Activated CD4-positive, alpha-beta T cell treated with anti-CD3 and anti-CD28 coated beads, Interleukin-2, amount 50 U/mL, for 48 hours (primary cell): ENCODE measurements at regions not wholly inside any gene's neighbourhood (a gene's known extent, or its start where the extent isn't known, plus 50 kb on each side); places are given as distances from the start of the nearest gene placed in this dataset.

ENCODE experiments used
- DNase-seq, 2 experiments: peaks; one replicate each; pipeline ENCODE4 v3.0.0-alpha.2; 2020

DNA sequence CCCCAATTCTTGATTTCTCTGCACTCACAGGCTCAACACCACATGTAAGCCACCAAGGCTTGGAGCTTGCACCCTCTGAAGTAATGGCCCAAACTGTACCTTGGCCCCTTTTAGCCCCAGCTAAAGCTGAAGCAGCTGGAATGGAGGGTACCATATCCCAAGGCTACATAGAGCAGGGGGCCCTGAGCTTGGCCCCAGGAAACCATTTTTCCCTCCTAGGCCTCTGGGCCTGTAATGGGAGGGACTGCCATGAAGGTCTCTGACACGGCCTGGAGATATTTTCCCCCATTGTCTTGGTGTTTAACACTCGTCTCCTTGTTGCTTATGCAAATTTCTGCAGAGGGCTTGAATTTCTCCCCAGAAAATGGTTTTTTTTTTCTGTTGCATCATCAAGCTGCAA, 69.7 kb downstream of the SKA1 start:
- DNase-seq, result no peak

DNA sequence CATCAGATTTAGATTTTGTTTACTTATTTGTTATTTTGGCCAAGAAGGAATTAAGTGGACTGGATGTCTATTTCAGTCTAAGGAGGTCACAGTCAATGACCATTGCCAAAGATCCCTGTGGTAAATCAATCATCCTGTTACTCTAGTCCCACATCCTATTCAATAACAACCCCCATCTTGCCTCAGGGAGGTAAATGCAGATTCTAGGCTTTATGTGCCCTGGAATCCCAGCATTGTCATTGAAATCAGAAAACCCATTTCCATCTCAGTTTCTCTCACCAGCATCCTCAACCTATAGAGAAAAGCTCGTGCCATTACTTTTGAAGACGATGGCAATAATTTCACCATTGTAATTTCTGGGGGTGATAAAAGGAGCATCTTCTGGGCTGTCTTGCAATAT, 71.8 kb downstream of the SKA1 start:
- no peak for DNase-seq

DNA sequence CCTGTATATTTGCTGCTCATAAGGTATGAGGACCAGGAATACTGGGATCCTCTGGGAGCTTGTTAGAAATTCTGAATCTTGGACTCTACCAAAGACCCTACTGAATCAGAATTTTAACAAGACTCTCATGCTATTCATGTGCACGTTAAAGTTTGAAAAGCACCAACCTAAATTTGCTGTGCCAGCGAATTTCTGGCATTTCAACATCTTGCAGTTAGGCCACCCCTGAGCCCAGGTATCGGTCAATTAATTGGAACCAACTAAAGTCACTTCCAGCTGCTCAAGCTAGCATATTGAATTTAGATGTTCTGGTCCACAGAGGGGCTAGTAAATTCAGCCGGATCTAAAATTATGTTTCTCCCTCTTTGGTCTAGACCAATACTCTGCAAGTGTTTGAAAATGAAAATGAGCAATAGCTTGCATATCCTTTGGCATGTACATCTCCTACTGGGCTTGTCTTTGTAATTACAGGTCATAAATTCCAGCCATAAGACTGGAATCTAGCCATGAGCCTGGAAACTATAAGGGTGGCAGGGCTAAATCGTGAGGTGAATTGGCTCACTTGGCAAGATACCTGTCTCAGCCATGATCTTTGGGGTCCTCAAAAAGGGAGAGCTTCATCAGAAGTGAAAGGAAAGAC, 72.4 kb downstream of the SKA1 start:
- DNase-seq, result no peak

DNA sequence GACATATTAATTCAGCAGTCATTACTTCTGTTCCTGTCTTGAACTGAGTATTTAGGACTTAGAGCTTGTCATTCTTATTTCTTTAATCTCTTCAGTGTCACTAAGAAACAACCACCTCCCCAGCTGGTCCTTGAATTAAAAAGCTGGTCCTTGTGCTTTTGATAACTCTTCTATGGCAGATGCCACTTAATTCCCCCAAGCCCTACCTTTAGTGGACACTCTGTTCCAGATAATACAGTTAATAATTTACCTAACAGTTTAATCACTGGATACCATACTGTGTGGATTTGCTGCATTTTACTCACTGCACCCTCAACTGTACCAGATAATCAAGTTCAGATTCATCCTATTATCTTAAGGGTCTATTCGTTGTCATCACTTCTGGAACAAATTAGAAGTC, 73.1 kb downstream of the SKA1 start:
- no peak for DNase-seq

DNA sequence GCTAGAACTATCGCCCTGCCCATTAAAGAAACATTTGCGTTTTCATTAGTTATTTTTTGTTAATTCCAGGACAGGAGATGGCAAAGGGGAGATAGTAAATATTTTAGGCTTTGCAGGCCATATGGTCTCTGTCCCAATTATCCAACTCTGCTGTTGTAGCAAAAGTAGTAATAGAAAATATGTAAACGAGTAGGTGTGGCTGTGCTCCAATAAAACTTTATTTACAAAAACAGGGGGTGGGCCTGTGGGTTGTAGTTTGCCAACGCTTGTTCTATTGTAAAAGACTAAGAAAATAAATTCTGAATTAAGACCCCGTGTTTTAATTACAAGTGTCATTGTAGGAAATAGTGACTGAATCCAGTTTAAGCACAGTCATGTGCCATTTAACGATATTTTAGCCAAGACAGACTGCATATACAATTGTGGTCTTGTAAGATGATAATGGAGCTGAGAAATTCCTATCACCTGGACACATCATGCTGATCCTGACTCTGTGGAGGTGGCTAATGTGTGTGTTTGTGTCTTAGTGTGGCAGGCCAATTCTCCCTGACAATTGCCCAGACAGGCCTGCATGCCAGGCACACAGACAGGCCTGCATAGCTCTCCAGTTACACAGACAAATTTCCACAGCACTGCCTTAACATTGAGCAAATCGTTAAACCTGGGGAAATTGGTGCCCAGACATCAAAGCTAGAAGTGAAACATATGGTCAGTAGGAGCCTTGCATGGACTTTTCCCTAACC, 76.4 kb downstream of the SKA1 start:
- DNase-seq, result no peak

DNA sequence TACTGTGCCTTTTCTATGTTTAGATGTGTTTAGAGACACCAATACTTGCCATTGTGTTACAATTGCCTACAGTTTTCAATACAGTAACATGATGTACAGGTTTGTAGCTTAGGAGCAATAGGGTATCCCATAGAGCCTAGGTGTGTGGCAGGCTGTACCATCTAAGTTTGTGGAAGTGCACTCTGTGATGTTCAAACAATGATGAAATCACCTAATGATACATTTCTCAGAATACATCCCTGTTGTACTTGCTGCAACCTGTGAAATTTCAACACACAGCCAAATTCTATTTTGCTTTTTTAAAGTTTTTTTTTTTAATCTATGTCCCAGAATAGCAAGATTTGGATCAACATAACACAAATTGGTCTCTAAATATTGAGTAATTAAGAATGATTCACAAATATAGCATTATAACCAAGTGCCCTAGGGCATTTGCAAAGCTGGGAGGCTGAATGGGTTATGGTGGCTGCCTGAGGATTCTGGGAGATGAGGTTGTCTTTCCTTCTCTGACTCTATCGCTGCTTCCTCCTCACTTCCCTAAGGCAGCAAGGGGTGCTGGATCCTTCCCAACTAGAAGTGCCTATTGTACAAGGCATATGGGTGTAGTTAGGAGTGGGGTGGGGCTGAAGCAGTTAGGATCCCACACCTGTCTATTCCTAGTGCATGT, 78.3 kb downstream of the SKA1 start:
- no peak for DNase-seq

DNA sequence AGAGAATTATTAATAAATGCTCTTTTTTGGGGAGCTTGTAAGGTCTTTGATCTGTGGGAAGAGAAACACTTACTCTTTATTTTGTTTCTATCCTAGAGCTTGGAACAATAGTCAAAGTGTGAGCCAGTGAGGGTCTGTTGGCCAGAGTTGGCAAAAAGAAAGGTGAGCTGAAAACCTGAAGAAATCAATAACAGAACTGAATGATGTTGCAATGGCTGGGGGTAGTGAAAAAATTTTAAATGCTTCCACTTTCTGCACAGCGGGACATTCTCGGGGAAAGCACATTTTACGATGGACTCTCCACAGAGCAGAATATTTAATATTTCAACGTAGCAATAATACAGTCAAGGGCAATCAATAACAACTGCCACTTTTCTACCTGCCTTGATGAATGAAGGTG, 78.9 kb downstream of the SKA1 start:
- DNase-seq, result no peak

DNA sequence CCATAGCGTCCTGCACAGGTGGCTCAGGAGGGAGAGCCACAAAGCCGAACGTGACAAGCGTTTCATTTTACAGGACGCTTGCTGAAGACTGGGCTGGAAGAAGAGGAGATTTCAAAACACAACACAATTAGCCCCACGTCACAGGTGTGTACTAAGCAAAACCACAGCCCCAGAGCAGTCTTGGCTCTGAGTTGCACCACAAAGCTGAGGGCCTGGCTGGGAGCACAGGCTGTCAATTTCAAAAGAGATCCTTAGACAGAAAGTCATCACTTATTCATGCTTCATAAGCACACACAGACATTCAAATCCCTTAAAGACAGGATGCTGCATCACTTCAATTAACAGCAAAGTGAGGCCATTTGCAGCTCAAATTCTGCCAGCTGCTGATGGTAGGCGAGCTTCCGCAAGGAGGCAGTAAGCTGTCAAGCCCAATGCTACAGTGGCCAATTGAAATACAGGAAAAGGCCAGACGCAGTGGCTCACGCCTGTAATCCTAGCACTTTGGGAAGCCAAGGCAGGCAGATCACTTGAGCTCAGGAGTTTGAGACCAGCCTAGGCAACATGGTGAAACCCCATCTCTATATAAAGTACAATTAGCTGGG, 79.6 kb downstream of the SKA1 start:
- DNase-seq, result no peak

DNA sequence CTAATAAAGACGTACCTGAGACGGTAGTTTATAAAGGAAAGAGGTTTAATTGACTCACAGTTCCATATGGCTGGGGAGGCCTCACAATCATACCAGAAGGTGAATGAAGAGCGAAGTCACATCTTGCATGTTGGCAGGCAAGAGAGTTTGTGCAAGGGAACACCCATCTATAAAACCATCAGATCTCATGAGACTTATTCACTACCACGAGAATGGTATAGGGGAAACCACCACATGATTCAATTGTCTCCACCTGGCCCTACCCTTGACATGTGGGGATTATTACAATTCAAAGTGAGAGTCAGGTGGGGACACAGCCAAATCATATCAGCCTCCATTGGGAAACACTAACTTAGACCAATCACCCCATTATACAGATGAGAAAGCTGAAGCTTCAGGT, 81.4 kb downstream of the SKA1 start:
- no peak for DNase-seq

DNA sequence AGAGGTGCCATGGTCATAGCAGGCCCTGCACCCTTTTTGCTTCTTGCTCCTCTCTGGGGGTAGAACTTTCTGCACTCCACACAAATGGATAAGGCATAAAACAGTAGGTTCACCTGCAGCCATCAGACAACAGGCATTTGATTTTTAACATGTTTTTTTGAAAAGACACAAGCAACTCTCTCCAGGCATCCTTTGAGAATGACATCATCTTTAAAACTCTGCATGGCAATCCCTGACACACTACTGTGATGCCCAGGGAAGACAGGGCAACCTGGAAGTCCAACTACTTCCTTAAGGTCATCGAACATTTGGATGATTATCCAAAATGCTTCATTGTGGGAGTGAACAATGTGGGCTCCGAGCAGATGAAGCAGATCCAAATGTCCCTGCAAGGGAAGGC, 82.8 kb downstream of the SKA1 start:
- DNase-seq, result no peak

DNA sequence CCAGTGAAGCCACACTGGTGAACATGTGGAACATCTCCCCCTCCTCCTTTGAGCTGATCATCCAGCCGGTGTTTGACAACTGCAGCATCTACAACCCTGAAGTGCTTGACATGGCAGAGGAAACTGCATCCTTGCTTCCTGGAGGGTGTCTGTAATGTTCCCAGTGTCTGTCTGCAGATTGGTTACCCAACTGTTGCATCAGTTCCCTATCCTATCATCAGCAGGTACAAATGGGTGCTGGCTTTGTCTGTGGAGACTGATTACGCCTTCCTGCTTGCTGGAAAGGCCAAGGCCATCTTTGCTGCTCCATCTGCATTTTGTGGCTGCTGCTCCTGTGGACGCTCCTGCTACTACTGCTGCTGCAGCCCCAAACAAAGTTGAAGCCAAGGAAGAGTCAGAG, 83.5 kb downstream of the SKA1 start:
- no peak for DNase-seq

DNA sequence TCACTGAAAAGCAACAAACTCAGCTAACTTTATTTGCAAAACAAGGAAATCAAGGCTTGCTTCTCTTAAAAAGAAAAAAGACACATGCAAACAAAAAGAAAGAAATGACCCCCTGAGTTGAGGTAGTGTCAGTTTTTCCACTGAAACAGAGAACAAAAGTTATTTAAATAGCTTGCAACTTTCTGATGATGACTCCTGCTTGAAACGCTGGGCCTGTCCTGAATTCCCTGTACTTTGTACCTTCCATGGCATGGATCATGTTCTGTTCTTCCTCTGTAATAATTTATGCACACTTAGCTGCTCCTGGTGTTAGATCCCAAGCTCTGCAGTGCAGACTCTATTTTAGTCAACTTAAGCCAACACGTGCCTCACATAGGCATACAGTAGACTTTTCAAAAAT, 84.0 kb downstream of the SKA1 start:
- DNase-seq, result no peak

DNA sequence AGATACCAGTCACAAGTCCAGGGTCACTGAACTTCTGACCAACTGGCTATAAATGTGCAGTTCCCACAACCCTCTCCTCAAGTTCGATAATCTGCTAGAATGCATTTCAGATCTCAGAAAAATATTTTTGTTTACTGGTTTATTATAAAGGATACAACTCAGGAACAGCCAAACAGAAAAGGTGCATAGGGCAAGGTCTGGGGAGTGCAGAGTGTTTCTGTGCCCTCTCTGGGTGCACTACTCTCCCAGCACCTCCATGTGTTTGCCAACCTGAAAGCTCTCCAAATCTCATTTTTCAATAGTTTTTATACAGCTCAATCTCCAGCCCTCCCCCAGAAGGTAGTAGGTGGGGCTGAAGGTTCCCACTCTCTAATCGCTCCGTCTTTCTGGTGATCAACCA, 85.2 kb downstream of the SKA1 start:
- no peak for DNase-seq

DNA sequence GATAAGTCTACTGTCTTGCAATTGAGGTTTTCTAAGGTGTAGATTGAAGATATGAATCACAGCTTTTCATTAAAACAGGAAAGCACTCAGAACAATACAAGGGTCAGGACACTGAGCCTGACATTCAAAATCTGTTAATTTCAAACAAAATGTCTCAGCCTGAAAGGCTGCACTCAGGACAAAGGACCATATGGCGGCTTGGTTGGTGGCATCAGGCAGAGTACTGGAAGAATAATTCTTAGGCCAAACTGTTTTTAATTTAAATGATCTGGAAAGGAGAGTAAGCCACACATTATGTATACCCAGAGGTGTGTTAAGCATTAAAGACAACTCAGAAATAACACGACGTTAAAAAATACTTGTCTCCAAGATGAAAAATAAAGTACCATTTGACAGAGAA, 85.9 kb downstream of the SKA1 start:
- DNase-seq, result no peak

DNA sequence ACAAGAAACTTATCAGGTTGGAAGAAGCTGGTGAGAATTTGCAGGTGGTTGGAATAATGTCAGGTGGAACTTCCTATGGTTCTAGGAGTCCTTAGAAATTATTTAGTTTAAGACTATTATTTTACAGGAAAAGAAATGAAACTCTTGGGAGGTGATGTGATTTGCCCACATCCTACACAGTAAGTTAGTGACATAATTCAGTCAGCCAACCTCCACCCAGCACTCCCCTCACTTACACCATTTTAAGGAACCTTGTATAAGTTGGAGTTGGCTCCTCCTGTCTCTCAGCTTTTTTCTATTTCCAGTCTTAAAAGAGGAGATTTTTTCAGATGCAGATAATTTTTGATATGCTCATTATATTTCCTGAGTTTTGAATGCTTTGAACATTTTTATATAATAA, 86.4 kb downstream of the SKA1 start:
- DNase-seq, result no peak

DNA sequence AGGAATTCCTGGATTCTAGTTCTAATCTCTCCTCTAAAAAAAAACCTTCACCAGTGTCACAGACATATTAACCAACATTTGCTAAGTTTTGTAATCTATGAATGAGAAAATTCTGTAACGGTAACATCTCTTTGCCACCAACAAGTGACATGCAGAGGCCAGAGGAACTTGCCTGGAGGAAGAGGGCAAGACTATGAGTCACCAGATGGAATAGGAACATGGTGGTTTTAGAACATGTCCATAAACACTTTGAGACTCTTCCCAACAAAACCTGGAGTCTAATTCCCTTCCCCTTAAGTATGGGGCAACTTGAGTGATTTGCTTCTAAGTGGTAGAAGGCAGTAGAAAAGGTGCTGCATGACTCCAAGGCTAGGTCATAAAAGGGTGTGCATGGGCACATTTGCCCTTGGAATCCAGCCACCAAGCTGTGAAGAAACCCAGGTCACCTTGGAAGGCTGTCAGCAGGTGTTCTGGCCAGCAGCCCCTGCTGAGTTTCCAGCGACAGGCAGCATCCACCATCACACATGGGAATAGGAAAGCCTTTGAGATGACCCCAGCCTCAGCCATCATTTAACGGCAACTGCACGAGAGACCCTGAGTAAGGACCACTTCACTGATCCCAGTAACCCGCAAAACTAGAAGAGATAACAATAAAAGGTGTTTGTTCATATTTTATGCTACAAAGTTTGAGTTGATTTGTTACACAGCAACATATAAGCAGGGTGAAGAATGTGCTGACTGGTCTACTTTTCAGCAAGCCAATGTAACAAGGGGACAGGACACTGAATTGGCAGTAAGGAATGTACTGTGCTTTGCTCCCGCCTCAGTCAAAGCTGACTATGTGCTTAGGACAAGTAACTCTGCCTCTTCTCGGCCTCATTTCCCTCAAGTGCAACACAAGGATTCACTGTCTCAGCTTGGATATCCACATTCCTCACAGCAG, 90.6 kb downstream of the SKA1 start:
- no peak for DNase-seq

DNA sequence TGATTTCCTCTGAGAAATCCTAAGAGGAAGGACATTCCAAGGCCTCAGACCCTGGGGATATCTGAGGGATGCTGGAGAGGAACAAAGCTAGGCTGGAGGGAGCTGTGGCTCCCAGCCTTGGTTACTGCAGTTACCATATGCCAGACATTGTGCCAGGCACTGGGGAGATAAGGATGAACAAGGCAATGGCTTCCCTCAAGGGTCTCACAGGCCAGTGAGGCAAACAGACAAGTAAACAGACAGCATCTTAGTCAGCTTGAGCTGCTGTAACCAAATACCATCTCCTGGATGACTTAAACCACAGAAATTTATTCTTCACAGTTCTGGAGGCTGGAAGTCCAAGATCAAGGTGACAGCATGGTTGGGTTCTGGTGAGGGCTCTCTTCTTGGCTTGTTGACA, 91.8 kb downstream of the SKA1 start:
- DNase-seq, result no peak

DNA sequence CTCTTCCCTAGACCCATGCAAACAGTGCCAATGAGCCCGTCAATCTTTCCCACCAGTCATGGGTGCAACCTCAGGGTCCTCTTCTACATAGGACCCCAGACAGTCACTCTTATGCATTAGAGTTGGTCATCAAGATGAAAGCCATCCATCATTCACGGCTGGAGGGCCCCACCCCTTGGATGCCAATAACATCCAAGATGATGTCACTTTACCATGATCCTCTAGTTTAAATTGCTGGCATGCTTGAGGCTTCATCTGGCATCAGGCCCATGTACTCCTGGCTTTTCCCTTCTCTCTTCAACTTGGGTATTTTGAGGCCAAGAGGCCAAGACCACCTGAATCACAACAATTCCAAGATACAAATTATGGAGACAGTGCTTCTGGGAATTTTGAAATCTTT, 91.1 kb upstream of the MAPK4 start:
- no peak for DNase-seq

DNA sequence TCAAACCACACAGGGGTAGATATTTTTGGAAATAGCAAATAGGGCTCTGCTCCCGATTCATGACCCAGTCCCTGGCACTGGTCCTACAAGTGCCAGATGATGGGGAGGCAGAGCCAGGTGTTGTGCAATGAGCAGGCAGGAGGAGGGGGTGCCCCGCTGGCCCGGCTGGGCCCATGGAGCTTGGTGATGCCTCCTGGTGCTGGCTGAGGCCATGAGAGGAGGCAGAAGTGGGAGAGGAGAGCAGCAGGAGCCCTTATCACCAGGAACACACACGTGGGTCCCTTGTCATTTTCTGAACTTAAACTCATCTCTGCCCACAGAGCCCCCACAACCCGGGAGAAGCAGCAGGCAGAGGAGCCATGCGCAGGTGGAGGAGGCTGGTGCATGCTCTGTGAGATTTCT, 90.5 kb upstream of the MAPK4 start:
- DNase-seq, result no peak

DNA sequence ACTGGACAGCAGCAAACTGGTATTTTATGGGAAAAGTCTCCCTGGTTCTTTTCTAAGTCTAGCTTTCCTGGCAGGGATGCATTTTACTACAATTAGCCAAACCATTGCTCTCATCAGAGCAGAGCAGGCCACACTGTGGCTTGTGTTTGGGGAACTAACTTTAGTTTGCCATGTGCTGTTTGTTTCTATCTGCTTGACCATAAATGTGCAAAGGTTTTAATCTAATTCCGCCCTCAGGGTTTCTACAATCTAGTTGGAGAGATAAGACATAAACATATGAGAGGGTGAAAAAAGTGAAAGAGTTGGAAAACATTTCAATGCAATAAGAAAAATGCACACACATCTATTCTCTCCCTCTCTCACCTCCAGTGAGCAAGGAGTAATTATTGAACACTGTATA, 86.9 kb upstream of the MAPK4 start:
- DNase-seq, result no peak

DNA sequence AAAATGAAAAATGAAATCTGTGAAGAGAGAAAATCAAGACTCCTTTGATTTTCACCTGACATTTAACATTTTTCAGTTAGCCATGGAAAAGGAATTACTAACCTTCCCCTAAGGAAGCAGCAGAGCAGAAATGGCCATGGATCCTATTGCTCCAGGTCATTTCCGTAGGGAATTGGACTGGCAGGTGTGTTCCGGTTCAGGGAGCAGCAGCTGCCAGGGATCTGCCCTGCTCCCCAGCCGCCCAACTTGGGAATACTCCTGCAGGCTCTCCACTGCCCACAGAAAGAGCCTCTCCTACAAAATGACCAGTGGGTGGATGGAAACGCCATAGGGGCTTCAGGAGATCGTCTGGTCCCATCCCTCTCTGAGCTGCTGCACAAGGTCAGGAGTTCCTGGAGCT, 86.0 kb upstream of the MAPK4 start:
- no peak for DNase-seq

DNA sequence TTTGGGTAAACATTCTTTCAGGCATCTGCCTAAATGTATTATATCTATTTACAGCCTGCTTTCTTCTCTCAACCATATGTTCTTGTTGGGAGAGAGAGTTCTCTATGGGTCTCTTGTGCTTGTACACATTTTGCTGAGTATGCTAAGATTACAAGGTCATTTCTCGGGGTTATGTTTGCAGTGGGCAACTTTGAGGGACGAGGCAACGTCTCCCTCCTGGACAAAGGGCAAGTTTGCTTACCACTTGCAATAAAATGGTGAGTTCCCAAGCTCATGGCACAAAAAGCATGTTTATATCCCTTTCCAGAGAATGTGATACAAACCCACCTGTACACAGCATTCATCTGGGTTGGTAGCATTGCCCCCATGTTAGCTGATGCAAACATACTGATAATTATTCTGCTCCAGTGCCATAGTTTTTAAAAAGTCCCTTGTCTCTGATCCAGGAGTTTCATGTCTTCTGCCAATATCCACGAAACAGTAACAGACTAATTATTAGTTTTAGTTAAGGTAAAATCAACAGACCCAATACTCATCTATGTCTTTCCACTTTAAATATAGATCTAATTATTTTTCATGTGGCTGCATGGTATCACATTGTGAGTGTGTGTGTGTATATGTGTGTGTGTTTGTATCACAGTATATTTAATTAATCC, 84.2 kb upstream of the MAPK4 start:
- DNase-seq, result no peak
